K562 (cell line): ENCODE measurements at regions not wholly inside any gene's neighbourhood (a gene's known extent, or its start where the extent isn't known, plus 50 kb on each side); places are given as distances from the start of the nearest gene placed in this dataset.

Experiments
- ATAC-seq: fragments of 200-7000 bp; cut with Tn5 transposase; 3 replicates; pipeline ENCODE4 v1.9.1; 2020; ENCODE audit warnings: moderate library complexity
- BruUV-seq: library from RNA; stranded (reverse); fragments of 400-500 nt; replicated peaks from 2 replicates; lab custom pipeline; 2021; lab: Mats Ljungman, UMichigan
- CTCF ChIA-PET: fragments of 300-600 bp; formaldehyde crosslinking; extraction: SDS; loops from one replicate; lab custom pipeline; 2021; ENCODE audit warnings: low intra/inter-chr PET ratio; lab: Yijun Ruan, JAX
- POLR2A ChIA-PET: fragments of 300-600, 350-650 bp; sonication (Branson Sonifier 250); formaldehyde crosslinking; extraction: SDS; loops from one replicate; lab custom pipeline; 2021; ENCODE audit warnings: antibody characterized with exemption, inconsistent platforms; lab: Yijun Ruan, JAX
- DNase-seq, 4 experiments: peaks; one replicate each; pipeline versions ENCODE4 v3.0.0 to v3.0.0-alpha.2; 2011 to 2018; ENCODE audit warnings: low spot score in 3 of 4, mixed read lengths in 3 of 4; ENCODE audit errors: extremely low read depth in 1 of 4
- FAIRE-seq: peaks from 2 replicates; lab custom pipeline; 2011; peaks lifted over from hg19 to GRCh38; lab: Jason Lieb, UNC
- H2AFZ ChIP-seq: 2 replicates; pipeline ENCODE4 v1.6.0; 2011; ENCODE audit warnings: low read depth, low read length, control low read depth, inconsistent platforms
- H3K27ac ChIP-seq: fragments of 200-600 bp; 3 replicates; pipeline ENCODE4 v1.8.0; 2011; ENCODE audit warnings: low read depth, mild to moderate bottlenecking, control low read depth, inconsistent platforms, low read length, moderate library complexity, mixed read lengths; ENCODE audit errors: extremely low read depth
- H3K27me3 ChIP-seq, 2 experiments: fragments of 300-600 bp in 1 of 2; 2 replicates in 1 of 2; 3 replicates in 1 of 2; pipeline versions ENCODE4 v1.6.0 to v1.8.0; 2011; ENCODE audit warnings: inconsistent platforms in 2 of 2, low read length in 2 of 2, mild to moderate bottlenecking in 1 of 2, mixed read lengths in 1 of 2, moderate library complexity in 1 of 2; ENCODE audit not compliant: control insufficient read depth in 2 of 2, insufficient read depth in 2 of 2
- H3K36me3 ChIP-seq: fragments of 300-600 bp; 3 replicates; pipeline ENCODE4 v1.8.0; 2011; ENCODE audit warnings: mild to moderate bottlenecking, low read length, inconsistent platforms; ENCODE audit not compliant: control insufficient read depth, insufficient read depth
- H3K4me1 ChIP-seq, 2 experiments: fragments of 200-600 bp in 1 of 2; replicated peaks in 1 of 2; 2 replicates in 1 of 2; 3 replicates in 1 of 2; pipeline versions ENCODE4 v1.5.1 to v1.8.0; 2011; ENCODE audit warnings: inconsistent platforms in 2 of 2, low read length in 2 of 2, mild to moderate bottlenecking in 1 of 2, mixed read lengths in 1 of 2, moderate library complexity in 1 of 2; ENCODE audit not compliant: control insufficient read depth in 2 of 2, insufficient read depth in 2 of 2
- H3K4me2 ChIP-seq: 2 replicates; pipeline ENCODE4 v1.6.1; 2011; ENCODE audit warnings: low read length, control low read depth, inconsistent platforms, mixed read lengths; ENCODE audit not compliant: insufficient read depth
- H3K4me3 ChIP-seq: fragments of 200-600 bp; sonication (generic), shearing (Covaris generic); 2 replicates; pipeline ENCODE4 v1.5.1; 2016; ENCODE audit warnings: control low read depth, inconsistent platforms
- H3K79me2 ChIP-seq: fragments of 200-600 bp; 3 replicates; pipeline ENCODE4 v1.8.0; 2011; ENCODE audit warnings: low read length, inconsistent platforms; ENCODE audit not compliant: control insufficient read depth, insufficient read depth
- H3K9ac ChIP-seq, 2 experiments: 2 replicates each; pipeline versions ENCODE4 v1.6.0 to v1.6.1; 2011; ENCODE audit warnings: low read depth in 2 of 2, low read length in 2 of 2, control low read depth in 1 of 2, inconsistent platforms in 1 of 2, mild to moderate bottlenecking in 1 of 2, mixed read lengths in 1 of 2; ENCODE audit not compliant: insufficient read depth in 1 of 2
- H3K9me1 ChIP-seq: one replicate; pipeline ENCODE4 v1.6.0; 2011; ENCODE audit warnings: inconsistent platforms, mild to moderate bottlenecking, low read length, moderate library complexity; ENCODE audit not compliant: control insufficient read depth, insufficient read depth
- H3K9me3 ChIP-seq: replicated peaks from 2 replicates; pipeline ENCODE4 v1.5.1; 2011; ENCODE audit warnings: low read depth, low read length, inconsistent platforms; ENCODE audit not compliant: control insufficient read depth, insufficient read depth
- H4K20me1 ChIP-seq: replicated peaks from 2 replicates; pipeline ENCODE4 v1.6.1; 2011; ENCODE audit warnings: low read length, inconsistent platforms, mixed read lengths; ENCODE audit not compliant: control insufficient read depth, insufficient read depth
- BRF1 ChIP-seq: IDR thresholded peaks from 3 replicates; pipeline ENCODE4 v1.6.1; 2011; ENCODE audit warnings: borderline replicate concordance, mild to moderate bottlenecking; ENCODE audit not compliant: insufficient read length; ENCODE audit errors: extremely low read depth
- GTF2A2 ChIP-seq: IDR thresholded peaks from 2 replicates; pipeline ENCODE4 v1.6.1; 2016; ENCODE audit warnings: mild to moderate bottlenecking, missing genetic modification characterization, missing compliant biosample characterization
- ID3 ChIP-seq, 2 experiments: fragments of 250-450 bp in 1 of 2; fragments of 450-650 bp in 1 of 2; sonication (Bioruptor Pico) in 1 of 2; IDR thresholded peaks; 2 replicates each; pipeline versions ENCODE4 v1.6.1 to v1.8.0; 2016 to 2021; ENCODE audit warnings: mild to moderate bottlenecking in 2 of 2, moderate library complexity in 2 of 2, missing compliant biosample characterization in 1 of 2, missing genetic modification characterization in 1 of 2
- ILK ChIP-seq: fragments of 450-650 bp; IDR thresholded peaks from 2 replicates; pipeline ENCODE4 v1.6.1; 2016; ENCODE audit warnings: missing genetic modification characterization, low read depth, mild to moderate bottlenecking, missing compliant biosample characterization, moderate library complexity, borderline replicate concordance
- MBD2 ChIP-seq: sonication (generic); IDR thresholded peaks from 2 replicates; pipeline ENCODE4 v1.6.1; 2016; ENCODE audit warnings: low read depth, borderline replicate concordance
- MCM5 ChIP-seq: fragments of 450-650 bp; IDR thresholded peaks from 2 replicates; pipeline ENCODE4 v1.6.1; 2016; ENCODE audit warnings: low read depth
- MIER1 ChIP-seq: fragments of 450-650 bp; IDR thresholded peaks from 2 replicates; pipeline ENCODE4 v1.6.1; 2016; ENCODE audit warnings: antibody characterized with exemption, mild to moderate bottlenecking, low read depth
- RERE ChIP-seq: sonication (generic); formaldehyde crosslinking; IDR thresholded peaks from 2 replicates; pipeline ENCODE4 v1.8.0; 2023; ENCODE audit warnings: missing genetic modification reagents, mild to moderate bottlenecking, borderline replicate concordance
- TAF7 ChIP-seq: fragments of 450-650 bp; IDR thresholded peaks from 2 replicates; pipeline ENCODE4 v1.6.1; 2016; ENCODE audit warnings: missing genetic modification characterization, missing compliant biosample characterization
- ZFP30 ChIP-seq: fragments of 250-450 bp; sonication (Bioruptor Pico); IDR thresholded peaks from 2 replicates; pipeline ENCODE4 v1.8.0; 2022; ENCODE audit warnings: moderate library complexity, mild to moderate bottlenecking, inconsistent platforms, borderline replicate concordance
- ZFP36 ChIP-seq: fragments of 150-350 bp; IDR thresholded peaks from 2 replicates; pipeline ENCODE4 v1.6.1; 2018; ENCODE audit warnings: low read length, low read depth; ENCODE audit not compliant: partially characterized antibody
- ZNF134 ChIP-seq: fragments of 250-450 bp; sonication (Bioruptor Pico); conservative IDR thresholded peaks from 2 replicates; pipeline ENCODE4 v1.4.0; 2020
- WGBS: fragments of 100-300 bp; shearing (Covaris generic); methylation state at CpG from one replicate; pipeline ENCODE4 v1.1.6; 2016; ENCODE audit warnings: low coverage, mixed read lengths; ENCODE audit not compliant: insufficient coverage; ENCODE audit errors: missing lambda C conversion rate; 5-methylcytosine and 5-hydroxymethylcytosine counted together
- in situ Hi-C: fragments of 300-500 bp; cut with MboI; formaldehyde crosslinking; loops from 4 replicates; pipeline ENCODE4 v1.15.0; 2018; ENCODE audit warnings: inconsistent platforms, mixed read lengths
- intact Hi-C: fragments of 100-400 bp; cut with micrococcal nuclease; formaldehyde crosslinking; loops from 2 replicates; pipeline ENCODE4 v1.14.2; 2022
- TF ChIP-seq, protein P1 (sequence below): fragments of 250-450 bp; sonication (Bioruptor Pico); IDR thresholded peaks from 2 replicates; pipeline ENCODE4 v1.8.0; 2022; ENCODE audit warnings: inconsistent platforms

GRCh38 chr1:104488296-104489015 is 738.8 kb downstream of the AMY1C start:
- Histone ChIP-seq H3K36me3 (no peaks in the 10 kb centered on the region), H3K4me3 (no peak overlapping the region), H2AFZ (no peak overlapping the region), H3K27me3 (no peaks in the 10 kb centered on the region), H3K79me2 (no peaks in the 10 kb centered on the region), H3K4me2 (no peak overlapping the region), H3K9me1 (no peaks in the 10 kb centered on the region), H3K27ac (no peak overlapping the region), H4K20me1 (no peaks in the 10 kb centered on the region), H3K9ac (no peak overlapping the region), H3K4me1 (no peaks in the 10 kb centered on the region), H3K9me3 (no peaks in the 10 kb centered on the region; the same call in 1 of the 2 replicates)
- ATAC-seq (no peak), DNase-seq (no peak), FAIRE-seq (no peak)
- 0% methylated on average over 4 of the region's 4 CpGs for WGBS
- no TSS peak for BruUV-seq
- in situ Hi-C loops: no loop called here
- no peak for TF ChIP-seq GTF2A2
- TF ChIP-seq, protein P1, sequence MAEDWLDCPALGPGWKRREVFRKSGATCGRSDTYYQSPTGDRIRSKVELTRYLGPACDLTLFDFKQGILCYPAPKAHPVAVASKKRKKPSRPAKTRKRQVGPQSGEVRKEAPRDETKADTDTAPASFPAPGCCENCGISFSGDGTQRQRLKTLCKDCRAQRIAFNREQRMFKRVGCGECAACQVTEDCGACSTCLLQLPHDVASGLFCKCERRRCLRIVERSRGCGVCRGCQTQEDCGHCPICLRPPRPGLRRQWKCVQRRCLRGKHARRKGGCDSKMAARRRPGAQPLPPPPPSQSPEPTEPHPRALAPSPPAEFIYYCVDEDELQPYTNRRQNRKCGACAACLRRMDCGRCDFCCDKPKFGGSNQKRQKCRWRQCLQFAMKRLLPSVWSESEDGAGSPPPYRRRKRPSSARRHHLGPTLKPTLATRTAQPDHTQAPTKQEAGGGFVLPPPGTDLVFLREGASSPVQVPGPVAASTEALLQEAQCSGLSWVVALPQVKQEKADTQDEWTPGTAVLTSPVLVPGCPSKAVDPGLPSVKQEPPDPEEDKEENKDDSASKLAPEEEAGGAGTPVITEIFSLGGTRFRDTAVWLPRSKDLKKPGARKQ (CRISPR knock-in tag): no peak
- TF ChIP-seq ZNF134: no peak
- no peak for TF ChIP-seq ILK
- no peak for TF ChIP-seq MIER1
- no peak for TF ChIP-seq TAF7
- TF ChIP-seq ZFP30 (CRISPR knock-in tag): no peak
- TF ChIP-seq BRF1: no peak
- TF ChIP-seq MBD2: no peak
- TF ChIP-seq ZFP36: no peak
- no peak for TF ChIP-seq MCM5
- TF ChIP-seq RERE: no peak
- TF ChIP-seq ID3 (CRISPR knock-in tag; IDR thresholded peaks at IDR 0.05): no peak
- no peak for TF ChIP-seq ID3 (tag; IDR thresholded peaks at IDR 0.05)
- CTCF ChIA-PET: no interaction called here
- POLR2A ChIA-PET: no interaction called here
- intact Hi-C loops: no loop called here
